HG02623 (cell line): ENCODE measurements at regions not wholly inside any gene's neighbourhood (a gene's known extent, or its start where the extent isn't known, plus 50 kb on each side); places are given as distances from the start of the nearest gene placed in this dataset.

Experiments used
- ATAC-seq: cut with Tn5 transposase; IDR thresholded peaks from one replicate; pipeline ENCODE4 v1.9.1; 2021; ENCODE audit warnings: moderate library complexity; ENCODE audit not compliant: unreplicated experiment

GRCh38 chr6:156457601-156458000 is 319.6 kb upstream of the ARID1B start:
- no peak for ATAC-seq

- ATAC-seq: no peak
Observed at GRCh38 chr6:156455847-156456246, 321.3 kb upstream of the ARID1B start.

GRCh38 chr6:156454867-156455266 is 322.3 kb upstream of the ARID1B start:
- ATAC-seq: no peak

- ATAC-seq: no peak
Observed at GRCh38 chr6:156451726-156452125, 325.5 kb upstream of the ARID1B start.

GRCh38 chr6:156451088-156451487 is 326.1 kb upstream of the ARID1B start:
- no peak for ATAC-seq

GRCh38 chr6:156450421-156450820 is 326.8 kb upstream of the ARID1B start:
- ATAC-seq: no peak

GRCh38 chr6:156449569-156449968 is 327.6 kb upstream of the ARID1B start:
- no peak for ATAC-seq

- no peak for ATAC-seq
Observed at GRCh38 chr6:156449128-156449527, 328.1 kb upstream of the ARID1B start.

- ATAC-seq: no peak
Observed at GRCh38 chr6:156448579-156448978, 328.6 kb upstream of the ARID1B start.

- no peak for ATAC-seq
Observed at GRCh38 chr6:156440688-156441087, 336.5 kb upstream of the ARID1B start.

- no peak for ATAC-seq
Observed at GRCh38 chr6:156438350-156438923, 338.7 kb upstream of the ARID1B start.

- ATAC-seq: no peak
Observed at GRCh38 chr6:156437121-156437879, 339.9 kb upstream of the ARID1B start.

- ATAC-seq: no peak
Observed at GRCh38 chr6:156434795-156435190, 342.4 kb upstream of the ARID1B start.

GRCh38 chr6:156434049-156434794 is 343.0 kb upstream of the ARID1B start:
- no peak for ATAC-seq

- no peak for ATAC-seq
Observed at GRCh38 chr6:156432543-156432942, 344.6 kb upstream of the ARID1B start.

- no peak for ATAC-seq
Observed at GRCh38 chr6:156430386-156430785, 346.8 kb upstream of the ARID1B start.

- ATAC-seq: no peak
Observed at GRCh38 chr6:156427345-156427744, 349.8 kb upstream of the ARID1B start.

GRCh38 chr6:156425359-156426020 is 351.7 kb upstream of the ARID1B start:
- no peak for ATAC-seq

GRCh38 chr6:156423829-156424228 is 353.3 kb upstream of the ARID1B start:
- no peak for ATAC-seq

- no peak for ATAC-seq
Observed at GRCh38 chr6:156423075-156423474, 354.1 kb upstream of the ARID1B start.

- ATAC-seq: no peak
Observed at GRCh38 chr6:156421933-156422332, 355.2 kb upstream of the ARID1B start.
